ENCODE measurements at regions not wholly inside any gene's neighbourhood (a gene's known extent, or its start where the extent isn't known, plus 50 kb on each side); places are given as distances from the start of the nearest gene placed in this dataset.

DNA sequence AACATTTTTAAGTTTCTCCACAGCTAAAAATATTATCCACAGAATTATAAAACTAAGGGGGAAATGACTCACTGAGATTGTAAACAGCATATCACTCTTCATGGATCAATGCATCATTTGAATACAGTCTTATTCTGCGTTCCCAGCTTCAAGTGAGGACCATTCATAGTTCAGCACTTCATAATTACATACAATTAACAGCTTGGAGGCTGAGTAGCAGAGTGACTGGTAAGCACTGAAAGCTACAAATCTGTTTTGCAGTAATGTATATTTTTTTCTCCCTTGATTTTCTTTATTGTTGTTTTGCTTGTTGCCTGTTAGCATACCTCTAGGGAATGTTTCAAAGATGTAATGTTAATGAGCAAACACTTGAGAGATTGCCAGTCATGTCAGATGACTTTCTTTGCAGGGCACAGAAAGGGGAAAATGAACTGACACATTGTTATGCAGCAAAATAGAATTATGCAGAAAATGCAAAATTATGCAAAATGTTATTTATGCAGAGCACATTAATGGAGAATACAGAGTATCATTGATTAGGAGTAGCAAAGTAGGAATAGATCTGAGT is 138.6 kb downstream of the RPS29 start:
- H3K9me3 ChIP-seq = no peaks in the 10 kb centered on the region
- no peaks in the 10 kb centered on the region for H3K27me3 ChIP-seq
- intact Hi-C loops (cut with DNase I; ENCODE audit: low total_unique reads) = no loop called here
- H3K27ac ChIP-seq = no peak overlapping the region
- no peaks in the 10 kb centered on the region for H3K4me1 ChIP-seq
- TF ChIP-seq CTCF (IDR thresholded peaks at IDR 0.05) (no peak), POLR2A (IDR thresholded peaks at IDR 0.05) (no peak)
- no peak overlapping the region for H3K4me3 ChIP-seq
- no peaks in the 10 kb centered on the region for H3K36me3 ChIP-seq
- DNase-seq = no peak

DNA sequence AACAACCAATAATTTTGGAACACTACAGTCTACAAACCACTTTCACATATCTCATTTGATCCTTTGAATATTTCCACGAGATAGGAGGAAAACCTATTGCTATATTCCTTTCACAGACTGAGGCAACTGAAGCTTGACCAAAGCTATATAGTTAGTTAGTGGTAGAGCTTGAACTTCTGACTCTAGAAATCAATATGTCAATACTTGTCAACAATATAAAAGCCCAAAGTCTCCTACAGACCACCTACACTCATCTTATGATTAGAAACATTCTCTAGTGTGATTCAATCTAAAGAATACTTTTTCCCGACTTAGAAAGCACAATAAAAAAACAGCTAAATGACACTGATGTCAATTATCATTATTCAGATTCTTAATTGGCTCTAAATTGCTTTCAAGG is 139.4 kb downstream of the RPS29 start:
- no peak overlapping the region for H3K27ac ChIP-seq
- no peaks in the 10 kb centered on the region for H3K4me1 ChIP-seq
- intact Hi-C loops (cut with DNase I; ENCODE audit: low total_unique reads) = no loop called here
- H3K27me3 ChIP-seq = no peaks in the 10 kb centered on the region
- DNase-seq = no peak
- TF ChIP-seq POLR2A (IDR thresholded peaks at IDR 0.05) (no peak), CTCF (IDR thresholded peaks at IDR 0.05) (no peak)
- H3K9me3 ChIP-seq = no peaks in the 10 kb centered on the region
- no peak overlapping the region for H3K4me3 ChIP-seq
- no peaks in the 10 kb centered on the region for H3K36me3 ChIP-seq

GRCh38 chr14:49438256-49438770 is 147.9 kb downstream of the RPS29 start:
- no peaks in the 10 kb centered on the region for H3K4me1 ChIP-seq
- TF ChIP-seq CTCF (IDR thresholded peaks at IDR 0.05) (no peak), POLR2A (IDR thresholded peaks at IDR 0.05) (no peak)
- intact Hi-C loops (cut with DNase I; ENCODE audit: low total_unique reads) = no loop called here
- no peaks in the 10 kb centered on the region for H3K9me3 ChIP-seq
- no peak for DNase-seq
- no peaks in the 10 kb centered on the region for H3K36me3 ChIP-seq
- H3K27ac ChIP-seq = no peak overlapping the region
- no peak overlapping the region for H3K4me3 ChIP-seq
- no peaks in the 10 kb centered on the region for H3K27me3 ChIP-seq

DNA sequence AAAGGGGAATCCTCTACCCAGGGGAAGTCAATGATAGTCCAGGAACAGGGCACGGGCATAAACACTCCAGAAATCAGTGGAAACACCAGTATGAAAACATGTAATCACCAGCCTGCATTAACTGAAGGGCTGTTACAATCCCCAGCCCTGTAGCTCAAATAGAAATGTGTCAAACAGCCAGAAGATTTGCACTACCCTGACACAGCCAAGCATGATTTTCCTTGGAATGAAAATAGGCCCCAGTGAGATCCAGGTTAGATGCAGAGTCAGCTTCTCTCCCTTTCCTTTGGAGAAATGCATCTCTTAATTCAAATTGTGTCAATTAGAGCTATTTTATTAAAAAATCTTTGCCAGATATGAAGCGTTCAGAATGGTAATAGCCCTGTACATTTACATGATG is 158.1 kb downstream of the RPS29 start:
- no peak overlapping the region for H3K4me3 ChIP-seq
- H3K9me3 ChIP-seq = no peaks in the 10 kb centered on the region
- H3K27ac ChIP-seq = no peak overlapping the region
- H3K4me1 ChIP-seq = no peaks in the 10 kb centered on the region
- TF ChIP-seq CTCF (IDR thresholded peaks at IDR 0.05) = no peak
- no peak for TF ChIP-seq POLR2A (IDR thresholded peaks at IDR 0.05)
- no peak for DNase-seq
- intact Hi-C loops (cut with DNase I; ENCODE audit: low total_unique reads) = no loop called here
- H3K27me3 ChIP-seq = no peaks in the 10 kb centered on the region
- H3K36me3 ChIP-seq = no peaks in the 10 kb centered on the region

GRCh38 chr14:49427117-49427516 is 159.1 kb downstream of the RPS29 start:
- Histone ChIP-seq H3K27me3 (no peaks in the 10 kb centered on the region), H3K36me3 (no peaks in the 10 kb centered on the region), H3K9me3 (no peaks in the 10 kb centered on the region), H3K4me3 (no peak overlapping the region), H3K4me1 (no peaks in the 10 kb centered on the region), H3K27ac (no peak overlapping the region)
- no peak for DNase-seq
- TF ChIP-seq CTCF (IDR thresholded peaks at IDR 0.05) (no peak), POLR2A (IDR thresholded peaks at IDR 0.05) (no peak)
- intact Hi-C loops (cut with DNase I; ENCODE audit: low total_unique reads) = no loop called here

Data from uterus (tissue), 3 donors.